Caco-2 (cell line): ENCODE measurements at regions not wholly inside any gene's neighbourhood (a gene's known extent, or its start where the extent isn't known, plus 50 kb on each side); places are given as distances from the start of the nearest gene placed in this dataset.

Source experiments
- BruUV-seq: library from RNA; stranded (reverse); fragments of 400-500 nt; replicated peaks from 2 replicates; lab custom pipeline; 2021; lab: Mats Ljungman, UMichigan
- CTCF ChIA-PET: fragments of 300-600 bp; sonication (Branson Sonifier 250); formaldehyde crosslinking; loops from one replicate; lab custom pipeline; 2022; ENCODE audit warnings: antibody characterized with exemption; lab: Charles Lee
- POLR2A ChIA-PET: fragments of 300-600 bp; sonication (Branson Sonifier 250); formaldehyde crosslinking; loops from one replicate; lab custom pipeline; 2022; ENCODE audit warnings: antibody characterized with exemption; lab: Charles Lee
- DNase-seq, 2 experiments: peaks; one replicate each; pipeline versions ENCODE4 v3.0.0 to v3.0.0-alpha.2; 2020 to 2022
- H3K27me3 ChIP-seq: replicated peaks from 2 replicates; pipeline ENCODE4 v1.6.0; 2011; ENCODE audit warnings: low read length; ENCODE audit not compliant: control insufficient read depth, insufficient read depth
- H3K36me3 ChIP-seq: 2 replicates; pipeline ENCODE4 v1.5.1; 2011; ENCODE audit warnings: low read length; ENCODE audit not compliant: control insufficient read depth, insufficient read depth
- H3K4me1 ChIP-seq: fragments of 250-450 bp; sonication (Bioruptor Pico); 2 replicates; pipeline ENCODE4 v1.5.1; 2020; ENCODE audit warnings: mild to moderate bottlenecking
- H3K4me3 ChIP-seq: 2 replicates; pipeline ENCODE4 v1.5.1; 2011; ENCODE audit warnings: low read depth, mild to moderate bottlenecking, control low read depth, low read length
- H3K9me3 ChIP-seq: fragments of 250-450 bp; sonication (Bioruptor Pico); 2 replicates; pipeline ENCODE4 v1.5.1; 2020; ENCODE audit warnings: mild to moderate bottlenecking, moderate library complexity
- H3K27ac Mint-ChIP-seq: one replicate; pipeline ENCODE4 v1.8.0; 2022; ENCODE audit warnings: mixed read lengths; ENCODE audit not compliant: unreplicated experiment
- H3K27me3 Mint-ChIP-seq: one replicate; pipeline ENCODE4 v1.8.0; 2022; ENCODE audit warnings: mixed read lengths; ENCODE audit not compliant: insufficient read depth, unreplicated experiment
- H3K36me3 Mint-ChIP-seq: one replicate; pipeline ENCODE4 v1.8.0; 2022; ENCODE audit warnings: mild to moderate bottlenecking, mixed read lengths; ENCODE audit not compliant: insufficient read depth, unreplicated experiment
- H3K4me1 Mint-ChIP-seq: one replicate; pipeline ENCODE4 v1.8.0; 2022; ENCODE audit warnings: low read depth, mixed read lengths; ENCODE audit not compliant: unreplicated experiment
- H3K4me3 Mint-ChIP-seq: one replicate; pipeline ENCODE4 v1.8.0; 2022; ENCODE audit warnings: mild to moderate bottlenecking, moderate library complexity, mixed read lengths; ENCODE audit not compliant: unreplicated experiment
- H3K9me3 Mint-ChIP-seq: one replicate; pipeline ENCODE4 v1.8.0; 2022; ENCODE audit warnings: mixed read lengths; ENCODE audit not compliant: unreplicated experiment
- intact Hi-C: fragments of 100-400 bp; cut with micrococcal nuclease; formaldehyde crosslinking; loops from one replicate; pipeline ENCODE4 v1.10.0; 2022; ENCODE audit not compliant: unreplicated experiment
- TF ChIP-seq, protein P1 (sequence below), 2 experiments: fragments of 200-600 bp in 1 of 2; IDR thresholded peaks; 1 replicate in 1 of 2; 2 replicates in 1 of 2; pipeline versions ENCODE4 v1.5.1 to v1.8.0; 2011 to 2022; ENCODE audit warnings: antibody characterized with exemption in 1 of 2, control low read depth in 1 of 2, inconsistent platforms in 1 of 2, low read depth in 1 of 2, low read length in 1 of 2, mild to moderate bottlenecking in 1 of 2, moderate library complexity in 1 of 2; ENCODE audit not compliant: insufficient read depth in 1 of 2, severe bottlenecking in 1 of 2, unreplicated experiment in 1 of 2

DNA sequence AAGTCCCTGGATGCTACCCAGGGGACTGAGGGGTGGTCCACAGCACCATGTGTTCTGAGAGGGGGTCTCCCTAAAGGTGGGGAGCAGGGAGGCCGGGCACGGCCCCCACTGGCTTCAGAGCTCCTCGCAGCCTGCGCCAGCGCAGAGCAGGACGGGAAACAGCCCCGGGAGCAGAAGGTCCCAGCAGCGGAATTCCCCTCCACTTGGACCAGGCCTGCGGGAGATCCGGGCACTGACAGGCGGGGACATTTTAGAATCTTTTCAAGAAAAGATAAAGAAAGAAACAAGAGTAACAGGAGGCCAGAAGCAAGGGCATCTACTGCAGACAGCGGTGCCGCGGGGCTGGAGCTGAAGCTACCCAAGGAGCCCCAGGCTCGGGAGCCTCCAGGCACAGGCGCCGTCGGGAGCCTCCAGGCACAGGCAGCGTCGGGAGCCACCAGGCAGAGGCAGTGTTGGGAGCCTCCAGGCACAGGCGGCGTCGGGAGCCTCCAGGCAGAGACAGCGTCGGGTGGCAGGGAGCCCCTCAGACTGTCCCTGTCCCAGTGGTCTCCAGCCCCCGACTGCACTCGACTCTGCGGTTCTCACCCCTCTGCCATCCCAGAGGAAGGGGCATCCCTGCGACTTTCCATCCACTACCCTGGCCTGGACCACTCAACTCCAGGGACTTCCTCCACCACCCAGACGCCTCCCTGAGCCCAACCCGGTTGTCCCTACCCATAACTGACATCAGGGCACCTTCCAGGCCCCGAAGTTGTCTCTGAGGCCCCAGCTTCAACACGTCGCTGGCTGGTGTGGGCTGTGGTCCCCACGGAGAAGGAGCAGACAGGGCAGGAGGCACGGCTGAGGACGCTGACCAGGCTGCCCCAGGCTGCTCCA is 211.1 kb downstream of the BRD1 start:
- no peak overlapping the region for H3K4me3 Mint-ChIP-seq
- H3K27me3 Mint-ChIP-seq, result peaks cover 30% of the 10 kb centered on the region
- H3K4me1 Mint-ChIP-seq, result no peaks in the 10 kb centered on the region
- Histone ChIP-seq H3K27me3 (no peaks in the 10 kb centered on the region; the same call in 1 of the 2 replicates), H3K4me1 (no peaks in the 10 kb centered on the region), H3K36me3 (no peaks in the 10 kb centered on the region), H3K9me3 (no peaks in the 10 kb centered on the region), H3K4me3 (no peak overlapping the region)
- ChIA-PET POLR2A (no interaction called here), CTCF (no interaction called here)
- no peaks in the 10 kb centered on the region for H3K36me3 Mint-ChIP-seq
- peaks cover 13% of the 10 kb centered on the region for H3K9me3 Mint-ChIP-seq
- TF ChIP-seq, protein P1, sequence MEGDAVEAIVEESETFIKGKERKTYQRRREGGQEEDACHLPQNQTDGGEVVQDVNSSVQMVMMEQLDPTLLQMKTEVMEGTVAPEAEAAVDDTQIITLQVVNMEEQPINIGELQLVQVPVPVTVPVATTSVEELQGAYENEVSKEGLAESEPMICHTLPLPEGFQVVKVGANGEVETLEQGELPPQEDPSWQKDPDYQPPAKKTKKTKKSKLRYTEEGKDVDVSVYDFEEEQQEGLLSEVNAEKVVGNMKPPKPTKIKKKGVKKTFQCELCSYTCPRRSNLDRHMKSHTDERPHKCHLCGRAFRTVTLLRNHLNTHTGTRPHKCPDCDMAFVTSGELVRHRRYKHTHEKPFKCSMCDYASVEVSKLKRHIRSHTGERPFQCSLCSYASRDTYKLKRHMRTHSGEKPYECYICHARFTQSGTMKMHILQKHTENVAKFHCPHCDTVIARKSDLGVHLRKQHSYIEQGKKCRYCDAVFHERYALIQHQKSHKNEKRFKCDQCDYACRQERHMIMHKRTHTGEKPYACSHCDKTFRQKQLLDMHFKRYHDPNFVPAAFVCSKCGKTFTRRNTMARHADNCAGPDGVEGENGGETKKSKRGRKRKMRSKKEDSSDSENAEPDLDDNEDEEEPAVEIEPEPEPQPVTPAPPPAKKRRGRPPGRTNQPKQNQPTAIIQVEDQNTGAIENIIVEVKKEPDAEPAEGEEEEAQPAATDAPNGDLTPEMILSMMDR (IDR thresholded peaks at IDR 0.05; ENCODE audit: insufficient read depth in 1 of 2, low read depth in 1 of 2, low read length in 1 of 2, severe bottlenecking in 1 of 2, unreplicated experiment in 1 of 2), result no peak
- DNase-seq, result peak in 1 of 2 experiments; percentile 31
- BruUV-seq, result no TSS peak
- H3K27ac Mint-ChIP-seq, result no peak overlapping the region
- intact Hi-C loops, result no loop called here

DNA sequence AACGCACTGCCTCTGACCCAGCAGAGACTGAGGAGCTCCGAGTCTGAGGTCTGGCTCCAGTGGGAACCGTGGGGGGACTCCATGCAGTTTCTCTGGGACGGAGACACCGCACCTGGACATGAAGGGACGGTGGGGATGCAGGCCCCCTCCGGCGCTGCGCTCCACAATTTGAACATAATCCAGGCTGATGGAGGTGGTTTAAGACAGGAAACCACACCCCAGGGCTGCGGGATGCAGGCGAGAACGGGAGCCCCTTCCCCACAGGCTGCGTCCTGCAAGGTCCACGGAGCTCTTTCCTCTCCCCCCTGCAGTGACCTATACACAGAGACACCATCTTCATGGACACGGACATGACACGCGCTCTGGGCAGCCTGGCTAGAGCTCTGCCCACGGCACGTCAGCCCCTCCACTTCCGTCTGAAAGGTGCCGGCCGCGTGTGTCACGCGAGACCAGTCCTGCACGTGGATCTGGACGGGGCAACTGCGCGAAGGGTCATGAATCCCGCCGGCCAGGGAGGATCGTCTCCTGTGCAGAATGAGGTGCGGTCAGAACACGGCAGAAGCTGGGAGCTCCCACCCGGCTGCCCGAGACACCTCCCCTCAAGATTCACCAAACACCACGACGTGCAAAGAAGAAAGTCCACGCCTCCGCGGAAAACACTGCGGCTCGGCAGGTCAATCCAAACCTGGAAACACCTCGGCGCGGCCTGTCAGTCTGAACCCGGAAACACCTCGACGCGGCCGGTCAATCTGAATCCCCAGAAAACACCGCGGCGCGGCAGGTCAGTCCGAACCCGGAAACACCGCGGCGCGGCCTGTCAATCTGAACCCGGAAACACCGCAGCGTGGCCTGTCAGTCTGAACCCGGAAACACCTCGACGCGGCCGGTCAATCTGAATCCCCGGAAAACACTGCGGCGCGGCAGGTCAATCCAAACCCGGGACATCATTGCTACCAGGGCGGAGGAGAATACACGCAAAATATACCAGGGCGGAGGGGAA is 212.4 kb downstream of the BRD1 start:
- H3K27me3 ChIP-seq, result no peaks in the 10 kb centered on the region; the same call in 1 of the 2 replicates

More for the DNA sequence above, 212.4 kb downstream of the BRD1 start:
- H3K27me3 Mint-ChIP-seq, result peaks cover 23% of the 10 kb centered on the region
- intact Hi-C loops, result no loop called here
- DNase-seq, result peak in 1 of 2 experiments; percentile 15
- ChIA-PET CTCF (no interaction called here), POLR2A (no interaction called here)
- Histone ChIP-seq H3K9me3 (no peaks in the 10 kb centered on the region), H3K36me3 (no peaks in the 10 kb centered on the region), H3K4me3 (no peak overlapping the region), H3K4me1 (no peaks in the 10 kb centered on the region)
- H3K9me3 Mint-ChIP-seq, result peaks cover 13% of the 10 kb centered on the region
- no peak overlapping the region for H3K4me3 Mint-ChIP-seq
- no TSS peak for BruUV-seq
- H3K4me1 Mint-ChIP-seq, result no peaks in the 10 kb centered on the region
- no peak overlapping the region for H3K27ac Mint-ChIP-seq
- no peaks in the 10 kb centered on the region for H3K36me3 Mint-ChIP-seq
- TF ChIP-seq, protein P1 (IDR thresholded peaks at IDR 0.05; ENCODE audit: insufficient read depth in 1 of 2, low read depth in 1 of 2, low read length in 1 of 2, severe bottlenecking in 1 of 2, unreplicated experiment in 1 of 2), result no peak
